ENCODE measurements at regions not wholly inside any gene's neighbourhood (a gene's known extent, or its start where the extent isn't known, plus 50 kb on each side); places are given as distances from the start of the nearest gene placed in this dataset.

DNA sequence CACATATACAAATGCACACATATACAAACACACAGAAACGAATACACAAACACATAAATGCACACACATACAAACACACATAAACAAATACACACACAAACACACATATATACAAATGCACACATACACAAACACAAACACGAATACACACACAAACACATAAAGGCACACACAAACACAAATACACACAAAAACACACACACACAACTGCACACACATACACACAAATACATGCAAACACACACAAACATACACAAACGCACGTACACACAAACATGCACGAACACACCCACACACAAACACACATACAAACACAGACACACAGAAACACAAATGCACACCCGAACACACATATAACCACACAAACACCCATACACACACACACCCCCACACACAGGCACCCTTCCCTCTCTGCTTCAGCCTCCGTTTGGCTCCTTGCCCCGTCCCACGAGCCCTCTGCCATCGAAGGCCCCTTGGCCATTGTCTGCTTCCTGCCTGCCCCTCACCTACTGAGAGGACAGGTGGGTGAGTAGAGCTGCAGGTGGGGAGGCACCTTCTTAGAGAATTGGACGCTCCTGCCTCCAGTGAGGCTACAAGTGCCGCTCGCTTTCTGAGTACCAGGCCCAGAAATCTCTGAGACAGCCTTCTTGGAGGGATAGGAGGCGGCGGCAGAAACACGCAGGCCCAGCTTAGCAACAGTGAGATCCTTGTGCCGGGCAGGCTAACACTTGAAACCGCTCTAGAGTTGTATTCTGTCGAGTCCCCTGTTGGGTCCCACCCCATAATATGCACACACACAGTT is 331.2 kb downstream of the FOXL1 start:
- in situ Hi-C loops (cut with HindIII; ENCODE audit: low sequenced_read_pairs) = no loop called here

DNA sequence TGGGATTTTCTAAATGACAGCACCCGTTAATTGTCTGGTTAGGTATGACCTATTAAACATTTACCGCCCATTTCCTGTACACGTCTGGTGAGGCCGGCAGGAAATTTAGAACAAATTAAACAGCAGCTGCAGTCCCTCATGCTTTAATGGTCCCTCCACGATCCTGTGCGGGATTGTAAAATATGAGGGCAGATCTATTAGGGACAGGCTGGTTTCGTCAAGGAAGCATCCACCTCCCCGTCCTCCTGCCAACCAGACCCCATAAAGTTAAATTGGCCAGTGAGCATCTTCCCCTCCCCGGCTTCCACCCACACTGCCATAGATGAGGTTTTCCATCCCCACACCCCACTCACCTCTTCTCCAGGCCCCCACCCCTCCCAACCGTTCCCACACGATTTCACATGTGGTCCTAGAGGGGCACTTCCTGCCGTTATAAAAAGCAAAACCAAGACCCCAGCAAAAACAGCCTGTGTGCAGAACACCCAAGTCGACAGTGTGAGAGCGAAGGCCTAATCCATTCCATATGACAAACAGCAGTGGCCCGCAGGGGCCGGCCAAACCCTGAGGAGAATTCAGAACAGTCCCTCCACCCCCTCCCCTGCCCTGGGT is 331.9 kb downstream of the FOXL1 start:
- no peak for DNase-seq (ENCODE audit: low spot score)

More for the DNA sequence above, 331.2 kb downstream of the FOXL1 start:
- no peak for DNase-seq (ENCODE audit: low spot score)

DNA sequence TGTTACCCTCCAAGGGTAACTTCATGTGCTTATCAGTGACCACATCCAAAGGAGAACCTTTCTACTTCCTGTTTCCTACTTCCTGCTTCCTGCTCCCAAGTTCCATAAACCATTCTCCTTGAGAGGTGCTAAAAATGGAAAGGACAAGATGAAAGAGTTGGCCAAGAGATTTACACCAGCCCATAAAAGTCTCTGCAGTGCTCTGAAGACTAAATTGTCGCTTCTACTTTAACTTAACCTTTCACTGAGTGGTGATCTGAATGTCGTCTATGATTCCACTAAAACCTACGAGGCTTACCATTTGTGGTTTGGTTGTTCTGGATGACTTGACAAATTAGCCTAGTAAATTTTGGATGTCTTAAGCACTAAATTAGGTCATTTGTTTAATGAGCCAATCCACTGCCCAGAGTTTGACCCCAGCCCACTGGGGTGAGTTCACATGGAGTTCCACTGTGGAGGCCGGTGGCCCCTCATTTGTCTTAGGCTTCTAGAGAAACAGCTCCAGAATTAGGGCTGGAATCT is 333.1 kb downstream of the FOXL1 start:
- in situ Hi-C loops (cut with HindIII; ENCODE audit: low sequenced_read_pairs) = no loop called here
- no peak for DNase-seq (ENCODE audit: low spot score)

More for the DNA sequence above, 331.9 kb downstream of the FOXL1 start:
- in situ Hi-C loops (cut with HindIII; ENCODE audit: low sequenced_read_pairs) = no loop called here

- DNase-seq (ENCODE audit: low spot score) = no peak
- in situ Hi-C loops (cut with HindIII; ENCODE audit: low sequenced_read_pairs) = no loop called here
Observed at GRCh38 chr16:86913886-86914285, 335.5 kb downstream of the FOXL1 start.

DNA sequence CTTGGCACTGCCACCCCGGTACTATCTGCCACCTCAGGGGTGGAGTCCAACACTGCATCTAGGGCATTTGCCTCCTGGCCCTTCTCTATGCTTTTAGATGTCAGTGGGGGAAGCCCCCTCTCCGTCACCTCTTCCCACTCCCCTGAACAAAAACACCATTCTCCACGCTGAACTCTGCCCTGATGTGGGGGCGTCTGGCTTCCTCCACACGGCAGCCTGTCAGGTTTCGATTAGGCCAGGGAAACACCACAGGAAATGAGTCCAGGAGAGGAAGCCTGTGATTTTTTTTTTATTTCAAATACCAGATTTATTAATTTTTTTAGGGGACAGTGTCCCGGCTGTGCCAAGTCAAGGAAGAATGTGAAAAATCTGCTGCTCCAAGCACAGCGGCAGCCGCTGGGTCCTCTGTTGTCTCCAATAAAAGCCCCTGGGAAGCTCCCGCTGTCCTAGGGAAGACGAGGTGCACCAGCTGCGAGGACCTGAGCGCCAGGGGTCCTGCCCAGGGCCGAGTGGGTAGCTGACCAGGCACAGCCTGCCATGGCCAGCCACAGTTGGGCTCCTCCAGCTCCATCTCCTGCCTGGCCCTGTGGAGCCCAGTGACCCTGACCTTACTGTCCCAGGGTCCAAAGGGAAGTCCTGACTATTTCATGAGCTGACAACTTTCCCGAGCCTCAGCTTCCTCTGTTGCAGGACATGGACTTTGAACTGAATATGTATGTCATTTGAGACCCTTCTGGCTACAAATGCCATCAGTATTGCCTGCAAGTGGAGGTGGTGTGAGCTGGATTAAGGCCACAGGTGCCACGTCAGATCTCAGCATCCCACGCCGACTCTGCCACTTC is 336.7 kb downstream of the FOXL1 start:
- in situ Hi-C loops (cut with HindIII; ENCODE audit: low sequenced_read_pairs) = no loop called here
- no peak for DNase-seq (ENCODE audit: low spot score)

DNA sequence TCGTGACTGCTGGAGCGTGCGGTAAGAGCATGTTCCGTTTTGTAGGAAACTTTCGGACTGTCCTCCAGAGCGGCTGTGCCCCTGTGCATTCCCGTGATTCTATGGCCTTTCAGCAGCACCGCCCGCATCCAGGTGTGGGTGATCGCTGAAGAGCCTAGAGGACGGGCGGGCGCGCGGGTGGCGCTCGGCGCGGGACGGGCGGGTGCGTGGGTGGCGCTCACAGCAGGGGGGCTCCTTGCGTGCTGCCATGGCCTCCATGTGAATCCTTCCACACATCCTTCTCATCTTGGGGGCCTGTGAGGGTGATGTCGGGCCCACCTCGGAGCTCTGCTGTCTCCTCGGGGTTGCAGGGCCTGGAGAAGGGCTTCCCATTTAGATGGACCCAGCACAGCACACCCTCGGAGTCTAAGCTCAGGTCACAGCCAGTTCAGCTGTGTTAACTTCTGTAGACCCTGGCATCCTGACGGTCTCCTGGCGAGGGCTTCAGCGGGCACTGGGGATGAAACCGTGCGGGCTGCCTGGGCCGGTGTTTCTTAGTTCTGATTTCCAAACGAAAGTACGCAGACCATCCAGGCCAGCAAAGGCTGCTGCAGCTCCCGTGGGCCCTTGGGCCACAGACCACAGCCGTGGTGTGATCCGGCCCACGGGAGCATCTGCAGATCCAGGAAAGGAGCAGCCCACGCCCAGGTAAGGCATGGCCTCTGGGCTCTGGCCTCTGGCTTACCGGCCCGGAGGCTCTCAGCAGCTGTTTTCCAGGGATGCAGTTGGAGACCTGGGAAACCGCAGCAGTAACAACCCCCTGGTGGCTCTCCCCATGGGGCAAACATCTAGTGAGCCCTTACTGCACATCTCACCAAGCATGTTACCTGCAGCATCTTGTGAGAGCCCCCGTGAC is 339.4 kb downstream of the FOXL1 start:
- no peak for DNase-seq (ENCODE audit: low spot score)
- in situ Hi-C loops (cut with HindIII; ENCODE audit: low sequenced_read_pairs) = no loop called here

DNA sequence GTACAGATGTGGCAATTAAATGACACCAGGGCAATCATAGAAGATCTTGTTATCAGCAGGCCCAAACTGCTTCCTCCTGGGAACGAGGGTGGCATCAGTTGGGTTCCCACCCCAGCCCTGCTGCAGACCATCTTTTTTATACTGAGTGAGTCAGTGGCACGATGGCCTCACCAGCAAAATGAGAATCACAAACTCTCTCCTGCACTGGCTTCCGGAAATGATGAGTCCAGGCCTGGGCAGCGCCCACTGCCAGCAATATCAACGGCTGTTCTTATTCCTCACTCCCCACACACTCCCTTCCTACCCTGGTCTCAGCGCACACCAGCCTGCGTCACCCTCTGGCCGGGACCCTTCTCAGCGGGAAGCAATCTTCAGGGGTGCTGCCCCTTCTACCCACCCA is 340.3 kb downstream of the FOXL1 start:
- in situ Hi-C loops (cut with HindIII; ENCODE audit: low sequenced_read_pairs) = no loop called here
- no peak for DNase-seq (ENCODE audit: low spot score)

- no peak for DNase-seq (ENCODE audit: low spot score)
- in situ Hi-C loops (cut with HindIII; ENCODE audit: low sequenced_read_pairs) = no loop called here
Observed at GRCh38 chr16:86919078-86919477, 340.7 kb downstream of the FOXL1 start.

DNA sequence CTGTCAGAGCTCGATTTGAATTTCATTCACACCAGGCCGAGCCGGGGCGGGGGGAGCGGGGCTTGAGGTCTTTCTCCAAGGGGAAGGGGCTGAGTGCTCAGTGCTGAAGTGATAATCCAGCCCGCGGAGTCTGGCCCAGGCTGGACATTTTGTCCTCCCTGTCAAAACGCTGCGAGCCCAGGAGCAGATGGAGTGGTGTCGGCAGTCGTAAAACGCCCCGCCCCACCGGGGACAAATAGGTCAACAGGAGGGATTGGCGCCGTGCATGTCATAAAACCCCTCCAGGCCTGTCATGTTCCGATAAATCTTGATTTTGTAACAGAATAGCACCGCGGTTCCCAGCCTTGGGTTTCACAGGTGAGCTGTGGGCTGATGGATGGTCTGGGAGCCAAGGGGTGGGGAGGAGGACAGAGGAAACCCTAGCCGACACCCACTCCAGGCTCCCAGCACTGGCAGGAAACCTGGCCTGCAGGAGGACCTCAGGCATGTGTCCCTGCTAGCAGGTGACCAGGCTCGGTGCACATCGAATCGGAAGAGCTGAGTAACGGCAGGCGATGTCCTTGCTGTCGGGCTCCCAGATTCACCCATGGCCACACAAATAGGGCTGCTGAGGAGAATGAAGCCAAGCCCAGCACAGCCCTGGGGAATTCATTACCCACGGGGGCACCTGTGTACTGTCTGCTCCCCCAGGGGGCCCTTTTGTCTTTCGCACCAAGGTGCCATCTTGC is 341.4 kb downstream of the FOXL1 start:
- in situ Hi-C loops (cut with HindIII; ENCODE audit: low sequenced_read_pairs) = no loop called here
- DNase-seq (ENCODE audit: low spot score) = no peak

GRCh38 chr16:86921289-86921688 is 342.9 kb downstream of the FOXL1 start:
- in situ Hi-C loops (cut with HindIII; ENCODE audit: low sequenced_read_pairs) = no loop called here
- no peak for DNase-seq (ENCODE audit: low spot score)

- DNase-seq (ENCODE audit: low spot score) = no peak
- in situ Hi-C loops (cut with HindIII; ENCODE audit: low sequenced_read_pairs) = no loop called here
Observed at GRCh38 chr16:86922311-86922710, 344.0 kb downstream of the FOXL1 start.

- in situ Hi-C loops (cut with HindIII; ENCODE audit: low sequenced_read_pairs) = no loop called here
Observed at GRCh38 chr16:86923656-86924055, 345.3 kb downstream of the FOXL1 start.

DNA sequence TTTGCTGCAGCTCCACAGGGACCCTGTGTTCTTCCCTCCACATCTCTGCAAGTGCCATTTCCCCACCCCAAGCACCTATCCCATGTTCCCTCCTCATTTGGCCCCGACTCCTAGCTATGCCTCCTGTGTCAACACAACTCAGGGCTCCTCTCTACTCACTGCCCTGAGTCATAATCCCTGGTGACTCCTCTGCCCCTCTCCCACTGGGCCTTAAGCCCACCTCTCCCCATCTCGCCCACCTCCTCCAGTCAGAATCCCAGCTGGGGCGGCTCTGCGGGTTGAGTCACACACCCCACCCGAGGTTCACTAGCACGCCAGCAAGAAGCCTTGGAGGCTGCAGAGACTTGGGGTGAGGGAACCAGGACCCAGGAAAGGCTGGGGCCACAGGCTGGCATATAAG is 346.2 kb downstream of the FOXL1 start:
- in situ Hi-C loops (cut with HindIII; ENCODE audit: low sequenced_read_pairs) = no loop called here
- no peak for DNase-seq (ENCODE audit: low spot score)

More at GRCh38 chr16:86923656-86924055, 345.3 kb downstream of the FOXL1 start:
- DNase-seq (ENCODE audit: low spot score) = no peak

DNA sequence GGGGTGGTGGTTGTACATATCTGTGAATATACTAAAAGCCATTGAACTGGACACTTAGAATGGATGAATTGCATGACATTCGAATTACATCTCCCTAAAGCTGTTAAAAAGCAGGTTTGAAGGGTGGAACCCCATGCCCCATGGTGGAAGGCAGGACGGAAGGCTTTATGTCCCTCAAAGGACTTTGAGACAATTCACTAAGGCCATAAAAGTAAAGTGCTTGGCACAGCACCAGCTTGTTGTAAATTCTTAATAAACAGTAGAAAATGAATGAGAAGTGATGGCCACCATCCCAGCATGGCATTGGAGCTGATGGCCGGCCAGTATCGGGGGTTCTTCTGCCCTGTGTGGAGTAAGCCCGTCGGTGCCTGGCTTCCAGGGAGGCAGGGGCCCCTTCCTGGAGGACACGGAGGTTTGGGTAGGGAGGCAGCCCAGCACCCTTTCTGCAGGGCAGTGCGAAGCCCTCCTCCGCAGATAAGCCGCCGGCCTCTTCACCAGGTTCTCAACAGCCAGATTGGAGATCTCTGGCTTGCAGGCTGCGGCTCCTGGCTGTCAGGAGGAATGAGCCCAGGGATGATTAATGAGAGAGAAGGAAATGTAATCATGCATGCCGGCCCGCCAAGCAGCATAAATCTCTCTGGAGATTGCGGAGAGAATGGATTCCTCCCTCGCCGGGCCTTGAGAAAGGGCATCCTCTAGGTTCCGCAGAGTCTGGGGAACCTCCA is 346.9 kb downstream of the FOXL1 start:
- no peak for DNase-seq (ENCODE audit: low spot score)
- in situ Hi-C loops (cut with HindIII; ENCODE audit: low sequenced_read_pairs) = no loop called here

DNA sequence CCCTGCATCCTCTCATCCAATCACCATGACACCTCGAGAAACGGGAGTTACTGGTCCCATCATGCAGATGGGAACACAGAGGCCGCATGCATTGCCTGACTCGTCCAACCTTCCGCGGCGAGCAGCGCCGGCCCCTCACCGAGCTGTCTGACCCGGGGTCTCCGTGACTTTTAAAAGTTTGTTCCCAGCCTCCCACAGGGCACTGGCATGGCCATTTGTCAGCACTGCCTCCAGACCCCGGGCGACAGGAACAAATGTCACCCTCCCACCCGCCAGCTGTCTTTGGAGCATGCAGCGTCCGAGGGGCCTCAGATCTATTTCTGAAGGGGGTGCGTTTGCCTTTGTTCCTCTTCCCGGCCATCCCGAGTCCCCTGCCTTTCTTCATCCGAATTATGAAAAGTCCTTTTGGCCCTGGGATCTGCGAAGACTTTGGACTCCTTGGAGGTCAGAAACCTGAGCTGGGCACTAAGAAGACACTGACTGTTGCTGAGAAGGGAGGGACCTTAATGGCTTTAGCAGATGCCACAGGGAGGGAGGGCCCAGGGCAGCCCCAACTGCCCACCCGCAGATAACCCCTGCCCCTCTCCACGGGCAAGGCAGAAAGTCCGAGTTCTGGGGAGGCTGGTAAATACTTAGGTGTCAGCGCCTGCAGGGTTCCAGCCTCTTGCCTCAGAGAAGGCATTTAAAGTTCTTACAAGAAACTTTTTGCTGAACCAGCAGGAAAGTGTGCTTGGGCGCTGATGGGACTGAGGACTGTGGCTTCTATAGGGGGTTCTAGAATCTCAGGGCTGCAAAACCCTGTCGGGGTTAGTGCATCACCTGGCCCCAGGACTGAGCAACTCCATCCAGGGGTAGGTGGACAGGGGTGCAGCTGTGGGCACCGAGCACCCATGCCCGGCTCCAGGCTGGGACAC is 348.1 kb downstream of the FOXL1 start:
- no peak for DNase-seq (ENCODE audit: low spot score)
- in situ Hi-C loops (cut with HindIII; ENCODE audit: low sequenced_read_pairs) = no loop called here

- no peak for DNase-seq (ENCODE audit: low spot score)
- in situ Hi-C loops (cut with HindIII; ENCODE audit: low sequenced_read_pairs) = no loop called here
Observed at GRCh38 chr16:86927699-86928098, 349.4 kb downstream of the FOXL1 start.

All from G401 (cell line).